CD4-positive, CD25-positive, alpha-beta regulatory T cell (primary cell): ENCODE measurements at regions not wholly inside any gene's neighbourhood (a gene's known extent, or its start where the extent isn't known, plus 50 kb on each side); places are given as distances from the start of the nearest gene placed in this dataset.
A peak's percentile ranks its signal among the peaks of the same experiment; 100 is the strongest.

ENCODE experiments used
- ATAC-seq, 2 donors: fragments of 150-1000 bp; cut with Tn5 transposase; one replicate each; pipeline ENCODE4 v1.10.0; 2021; ENCODE audit warnings: low read depth in 2 of 2, moderate number of reproducible peaks in 2 of 2, moderate library complexity in 1 of 2
- DNase-seq, 3 donors: peaks; one replicate each; pipeline versions ENCODE4 v3.0.0 to v3.0.0-alpha.2; 2012 to 2022; ENCODE audit warnings: mixed read lengths in 1 of 3
- H3K27ac ChIP-seq: one replicate; pipeline ENCODE4 v1.7.0; 2013; ENCODE audit warnings: mild to moderate bottlenecking, low read length; ENCODE audit not compliant: insufficient read depth, poor library complexity, severe bottlenecking
- H3K27me3 ChIP-seq: one replicate; pipeline ENCODE4 v1.7.0; 2013; ENCODE audit warnings: low read length; ENCODE audit not compliant: control insufficient read depth, insufficient read depth
- H3K36me3 ChIP-seq: one replicate; pipeline ENCODE4 v1.7.0; 2013; ENCODE audit warnings: mild to moderate bottlenecking, low read length, moderate library complexity; ENCODE audit not compliant: control insufficient read depth, insufficient read depth
- H3K4me1 ChIP-seq: 2 replicates; pipeline ENCODE4 v1.7.0; 2013; ENCODE audit warnings: mild to moderate bottlenecking, low read length; ENCODE audit not compliant: insufficient read depth, control insufficient read depth, poor library complexity, severe bottlenecking
- H3K4me3 ChIP-seq: one replicate; pipeline ENCODE4 v1.7.0; 2013; ENCODE audit warnings: low read depth, mild to moderate bottlenecking, low read length, moderate library complexity
- H3K9me3 ChIP-seq, 2 experiments: 1 replicate in 1 of 2; 2 replicates in 1 of 2; pipeline ENCODE4 v1.7.0; 2013; ENCODE audit warnings: low read length in 2 of 2, mild to moderate bottlenecking in 1 of 2, moderate library complexity in 1 of 2; ENCODE audit not compliant: control insufficient read depth in 2 of 2
- H3K27ac Mint-ChIP-seq, 3 donors: one replicate each; pipeline ENCODE4 v1.8.0; 2020 to 2022; ENCODE audit warnings: mild to moderate bottlenecking in 3 of 3, mixed read lengths in 3 of 3, moderate library complexity in 2 of 3
- H3K27me3 Mint-ChIP-seq: one replicate; pipeline ENCODE4 v1.8.0; 2022; ENCODE audit warnings: mild to moderate bottlenecking, mixed read lengths
- H3K36me3 Mint-ChIP-seq: one replicate; pipeline ENCODE4 v1.8.0; 2020; ENCODE audit warnings: mixed read lengths
- H3K4me1 Mint-ChIP-seq, 4 donors: one replicate each; pipeline ENCODE4 v1.8.0; 2020 to 2022; ENCODE audit warnings: mixed read lengths in 4 of 4, mild to moderate bottlenecking in 1 of 4
- H3K4me3 Mint-ChIP-seq, 4 donors: one replicate each; pipeline ENCODE4 v1.8.0; 2020 to 2022; ENCODE audit warnings: mild to moderate bottlenecking in 4 of 4, mixed read lengths in 4 of 4, moderate library complexity in 3 of 4
- H3K9me3 Mint-ChIP-seq, 7 donors: one replicate each; pipeline ENCODE4 v1.8.0; 2020 to 2022; ENCODE audit warnings: mixed read lengths in 7 of 7, mild to moderate bottlenecking in 3 of 7, moderate library complexity in 2 of 7

DNA sequence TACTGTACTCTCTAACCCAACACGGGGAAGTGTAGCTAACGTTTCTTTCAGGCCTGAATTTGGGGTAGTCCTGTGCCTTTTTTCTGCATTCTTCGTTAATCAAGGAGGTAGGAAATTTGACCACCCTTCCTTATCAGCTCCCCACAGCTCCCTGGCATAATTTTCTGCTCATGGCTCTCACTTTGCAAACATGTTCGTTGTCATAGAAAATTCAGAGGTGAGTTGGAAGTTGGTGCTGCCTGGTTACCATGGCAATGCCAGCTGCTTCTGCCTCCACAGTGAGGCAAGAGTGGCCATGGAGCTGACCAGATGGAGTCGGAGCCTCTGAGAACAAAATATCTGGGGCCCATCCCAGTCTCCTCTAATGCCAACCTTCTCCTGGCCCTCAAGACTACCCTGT lies 116.6 kb upstream of the BOD1 start:
- peaks cover 0 to 2% (median 0%) of the 10 kb centered on the region in 4 donors for H3K4me1 Mint-ChIP-seq
- no peak overlapping the region for H3K27ac Mint-ChIP-seq

GRCh38 chr5:173733425-173733824 lies 117.0 kb upstream of the BOD1 start:
- H3K4me3 Mint-ChIP-seq: no peak overlapping the region

More for the DNA sequence above, 116.6 kb upstream of the BOD1 start:
- Mint-ChIP-seq H3K4me3 (no peak overlapping the region), H3K36me3 (no peaks in the 10 kb centered on the region), H3K27me3 (no peaks in the 10 kb centered on the region), H3K9me3 (peaks cover 0 to 1% (median 0%) of the 10 kb centered on the region in 7 donors)
- Histone ChIP-seq H3K9me3 (no peaks in the 10 kb centered on the region), H3K27me3 (no peaks in the 10 kb centered on the region), H3K27ac (no peak overlapping the region), H3K36me3 (no peaks in the 10 kb centered on the region), H3K4me1 (no peaks in the 10 kb centered on the region), H3K4me3 (no peak overlapping the region)
- no peak for ATAC-seq
- DNase-seq: no peak

DNA sequence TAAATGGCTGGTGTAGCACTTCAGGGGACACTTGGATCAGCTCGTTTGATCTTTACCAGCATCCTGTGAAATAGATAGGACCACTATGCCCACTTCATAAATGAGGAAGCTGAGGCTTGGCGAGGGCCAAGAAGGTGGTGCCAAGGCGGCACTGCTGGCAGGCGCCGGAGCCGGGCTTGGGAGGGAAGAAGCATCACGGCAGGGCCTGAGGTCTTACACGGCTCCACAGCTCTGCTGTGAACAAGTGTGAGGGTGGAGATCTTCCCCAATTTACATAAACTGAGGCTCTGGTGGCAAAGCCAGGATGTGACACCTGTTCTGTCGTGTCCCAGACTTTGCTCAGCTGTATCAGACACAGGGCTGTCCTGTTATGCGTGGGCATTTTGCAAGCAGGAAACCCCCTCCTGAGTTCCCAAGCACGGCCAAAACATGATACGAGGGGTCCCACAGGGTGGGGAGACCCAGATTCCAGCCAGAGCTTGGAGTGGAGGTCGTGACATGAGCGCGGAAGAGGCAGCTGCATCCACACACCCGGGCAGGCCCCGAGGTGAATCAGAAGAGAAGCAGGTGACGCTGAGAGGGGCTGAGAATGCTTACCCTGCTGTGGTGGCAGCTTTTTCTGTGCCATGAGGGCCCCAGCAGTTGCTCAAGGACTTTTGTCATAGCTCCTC lies 117.5 kb upstream of the BOD1 start:
- Mint-ChIP-seq H3K27me3 (no peaks in the 10 kb centered on the region), H3K4me1 (peaks cover 0 to 2% (median 0%) of the 10 kb centered on the region in 4 donors), H3K4me3 (no peak overlapping the region), H3K36me3 (no peaks in the 10 kb centered on the region), H3K27ac (no peak overlapping the region), H3K9me3 (peaks cover 0 to 1% (median 0%) of the 10 kb centered on the region in 7 donors)
- H3K9me3 ChIP-seq: no peaks in the 10 kb centered on the region
- no peaks in the 10 kb centered on the region for H3K4me1 ChIP-seq
- no peak overlapping the region for H3K4me3 ChIP-seq
- ATAC-seq (no peak), DNase-seq (no peak)
- H3K36me3 ChIP-seq: no peaks in the 10 kb centered on the region
- no peak overlapping the region for H3K27ac ChIP-seq
- no peaks in the 10 kb centered on the region for H3K27me3 ChIP-seq

More at GRCh38 chr5:173733425-173733824, 117.0 kb upstream of the BOD1 start:
- DNase-seq (no peak), ATAC-seq (no peak)
- H3K9me3 Mint-ChIP-seq: peaks cover 0 to 1% (median 0%) of the 10 kb centered on the region in 7 donors
- H3K36me3 Mint-ChIP-seq: no peaks in the 10 kb centered on the region
- no peaks in the 10 kb centered on the region for H3K9me3 ChIP-seq
- H3K27me3 Mint-ChIP-seq: no peaks in the 10 kb centered on the region
- H3K4me1 ChIP-seq: no peaks in the 10 kb centered on the region
- H3K27ac ChIP-seq: no peak overlapping the region
- no peak overlapping the region for H3K4me3 ChIP-seq
- no peak overlapping the region for H3K27ac Mint-ChIP-seq
- no peaks in the 10 kb centered on the region for H3K27me3 ChIP-seq
- no peaks in the 10 kb centered on the region for H3K36me3 ChIP-seq
- H3K4me1 Mint-ChIP-seq: peaks cover 0 to 2% (median 0%) of the 10 kb centered on the region in 4 donors

GRCh38 chr5:173734716-173735115 lies 118.3 kb upstream of the BOD1 start:
- Mint-ChIP-seq H3K4me3 (no peak overlapping the region), H3K27ac (no peak overlapping the region)
- H3K4me3 ChIP-seq: no peak overlapping the region

DNA sequence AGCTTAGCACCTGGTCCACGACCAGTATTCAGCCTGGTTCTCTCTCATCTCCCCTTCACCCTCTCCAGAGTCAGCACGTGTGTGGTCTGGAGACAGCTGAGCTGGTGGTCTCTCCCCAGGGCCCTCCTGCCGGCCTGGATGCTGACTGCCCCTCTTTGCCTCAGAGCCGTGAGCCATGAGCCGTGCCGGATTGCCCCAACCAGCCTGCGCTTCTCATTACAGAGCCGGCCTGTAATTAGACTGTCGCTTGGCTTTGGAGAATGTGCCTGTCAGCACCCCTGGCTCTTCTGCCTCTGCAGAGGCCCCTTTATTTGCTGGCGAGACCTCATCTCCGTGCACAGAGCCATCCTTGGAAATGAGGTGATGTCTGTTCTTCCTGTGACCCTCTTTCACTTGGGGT lies 118.7 kb upstream of the BOD1 start:
- Mint-ChIP-seq H3K27me3 (peaks cover 5% of the 10 kb centered on the region), H3K4me3 (no peak overlapping the region), H3K9me3 (peaks cover 0 to 1% (median 0%) of the 10 kb centered on the region in 7 donors), H3K36me3 (no peaks in the 10 kb centered on the region), H3K27ac (no peak overlapping the region), H3K4me1 (peaks cover 0 to 2% (median 0%) of the 10 kb centered on the region in 4 donors)
- Histone ChIP-seq H3K36me3 (no peaks in the 10 kb centered on the region), H3K4me1 (no peaks in the 10 kb centered on the region), H3K27me3 (no peaks in the 10 kb centered on the region), H3K9me3 (no peaks in the 10 kb centered on the region), H3K27ac (no peak overlapping the region), H3K4me3 (no peak overlapping the region)
- DNase-seq (no peak), ATAC-seq (no peak)

More at GRCh38 chr5:173734716-173735115, 118.3 kb upstream of the BOD1 start:
- no peak for ATAC-seq
- Histone ChIP-seq H3K27ac (no peak overlapping the region), H3K36me3 (no peaks in the 10 kb centered on the region), H3K9me3 (no peaks in the 10 kb centered on the region), H3K4me1 (no peaks in the 10 kb centered on the region), H3K27me3 (no peaks in the 10 kb centered on the region)
- H3K4me1 Mint-ChIP-seq: peaks cover 0 to 2% (median 0%) of the 10 kb centered on the region in 4 donors
- H3K27me3 Mint-ChIP-seq: peaks cover 4% of the 10 kb centered on the region
- no peak for DNase-seq
- peaks cover 0 to 1% (median 0%) of the 10 kb centered on the region in 7 donors for H3K9me3 Mint-ChIP-seq
- H3K36me3 Mint-ChIP-seq: no peaks in the 10 kb centered on the region

- no peaks in the 10 kb centered on the region for H3K36me3 ChIP-seq
- H3K9me3 Mint-ChIP-seq: peaks cover 0 to 1% (median 0%) of the 10 kb centered on the region in 7 donors
- H3K36me3 Mint-ChIP-seq: no peaks in the 10 kb centered on the region
- no peak for DNase-seq
- no peak overlapping the region for H3K27ac ChIP-seq
- no peak overlapping the region for H3K4me3 Mint-ChIP-seq
- H3K27me3 Mint-ChIP-seq: peaks cover 5% of the 10 kb centered on the region
- H3K4me1 Mint-ChIP-seq: peaks cover 0 to 2% (median 0%) of the 10 kb centered on the region in 4 donors
- ATAC-seq: no peak
- no peak overlapping the region for H3K4me3 ChIP-seq
- H3K4me1 ChIP-seq: no peaks in the 10 kb centered on the region
- no peak overlapping the region for H3K27ac Mint-ChIP-seq
- H3K9me3 ChIP-seq: no peaks in the 10 kb centered on the region
- no peaks in the 10 kb centered on the region for H3K27me3 ChIP-seq
Measured at GRCh38 chr5:173735691-173736090, 119.2 kb upstream of the BOD1 start.

- no peak overlapping the region for H3K4me3 ChIP-seq
- no peaks in the 10 kb centered on the region for H3K36me3 ChIP-seq
- Mint-ChIP-seq H3K36me3 (no peaks in the 10 kb centered on the region), H3K9me3 (peaks cover 0 to 1% (median 0%) of the 10 kb centered on the region in 7 donors), H3K4me3 (no peak overlapping the region), H3K27ac (peak overlapping the region in 1 of 3 donors; percentile 23), H3K27me3 (peaks cover 5% of the 10 kb centered on the region), H3K4me1 (peaks cover 0 to 6% (median 0%) of the 10 kb centered on the region in 4 donors)
- H3K27me3 ChIP-seq: no peaks in the 10 kb centered on the region
- no peaks in the 10 kb centered on the region for H3K9me3 ChIP-seq
- ATAC-seq (no peak), DNase-seq (no peak)
- H3K4me1 ChIP-seq: no peaks in the 10 kb centered on the region
- H3K27ac ChIP-seq: no peak overlapping the region
Measured at GRCh38 chr5:173736374-173736773, 119.9 kb upstream of the BOD1 start.

DNA sequence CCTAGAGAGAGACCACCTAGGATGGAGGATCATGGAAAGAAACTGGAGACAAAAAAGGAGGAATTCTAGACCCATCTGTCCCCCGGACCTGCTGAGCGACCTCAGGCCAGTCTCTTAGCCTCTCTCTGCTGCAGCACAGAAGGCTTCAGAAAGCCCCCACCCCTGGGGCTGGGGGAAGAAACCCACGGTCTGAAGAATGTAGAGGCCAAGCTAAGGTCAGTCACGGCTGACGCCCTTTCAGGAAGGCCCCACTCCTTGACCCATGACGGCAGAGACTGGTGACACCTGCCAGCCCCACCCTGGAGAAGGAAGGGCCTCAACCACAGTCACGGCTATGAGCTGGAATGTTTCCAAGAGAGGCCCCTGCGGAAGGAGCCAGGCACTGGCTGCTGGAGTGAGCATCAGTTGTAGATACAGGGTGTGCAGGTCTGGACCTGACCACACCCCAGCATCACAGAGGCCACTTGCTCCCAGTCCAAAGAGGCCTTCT lies 120.5 kb upstream of the BOD1 start:
- H3K27me3 ChIP-seq: no peaks in the 10 kb centered on the region
- Mint-ChIP-seq H3K4me1 (peaks cover 0 to 6% (median 0%) of the 10 kb centered on the region in 4 donors), H3K9me3 (peaks cover 0 to 1% (median 0%) of the 10 kb centered on the region in 7 donors), H3K27ac (no peak overlapping the region), H3K27me3 (peaks cover 5% of the 10 kb centered on the region), H3K36me3 (no peaks in the 10 kb centered on the region), H3K4me3 (no peak overlapping the region)
- no peaks in the 10 kb centered on the region for H3K36me3 ChIP-seq
- no peaks in the 10 kb centered on the region for H3K9me3 ChIP-seq
- no peak for ATAC-seq
- H3K4me3 ChIP-seq: no peak overlapping the region
- peaks cover 3% of the 10 kb centered on the region for H3K4me1 ChIP-seq
- DNase-seq: no peak
- H3K27ac ChIP-seq: no peak overlapping the region
